IMR-90 (cell line): ENCODE measurements at regions not wholly inside any gene's neighbourhood (a gene's known extent, or its start where the extent isn't known, plus 50 kb on each side); places are given as distances from the start of the nearest gene placed in this dataset.

Experiments
- ATAC-seq: fragments of 200-7000 bp; cut with Tn5 transposase; 2 replicates; pipeline ENCODE4 v1.9.1; 2020; ENCODE audit warnings: low read depth, mild to moderate bottlenecking, moderate library complexity
- BruUV-seq: library from RNA; stranded (reverse); fragments of 400-500 nt; replicated peaks from 2 replicates; lab custom pipeline; 2021; lab: Mats Ljungman, UMichigan
- CTCF ChIA-PET: fragments of 300-600 bp; formaldehyde crosslinking; extraction: SDS; loops from one replicate; lab custom pipeline; 2021; ENCODE audit warnings: antibody characterized with exemption; lab: Yijun Ruan, JAX
- POLR2A ChIA-PET: fragments of 300-600 bp; sonication (Branson Sonifier 250); formaldehyde crosslinking; loops from one replicate; lab custom pipeline; 2022; ENCODE audit warnings: antibody characterized with exemption; ENCODE audit not compliant: unreplicated experiment; lab: Charles Lee
- DNase-seq: peaks from one replicate; pipeline ENCODE4 v3.0.0; 2013
- H2AFZ ChIP-seq: replicated peaks from 2 replicates; pipeline ENCODE3; 2013; ENCODE audit warnings: low read length, mild to moderate bottlenecking; ENCODE audit not compliant: poor library complexity
- H2AK5ac ChIP-seq: 2 replicates; pipeline ENCODE4 v1.6.1; 2013; ENCODE audit warnings: low read depth, low read length, inconsistent platforms
- H2AK9ac ChIP-seq: replicated peaks from 2 replicates; pipeline ENCODE3; 2013; ENCODE audit warnings: mild to moderate bottlenecking, low read depth, low read length, moderate library complexity; ENCODE audit not compliant: poor library complexity
- H2BK120ac ChIP-seq: 2 replicates; pipeline ENCODE4 v1.6.1; 2013; ENCODE audit warnings: low read depth, low read length, inconsistent platforms
- H2BK15ac ChIP-seq: 3 replicates; pipeline ENCODE4 v1.6.1; 2013; ENCODE audit warnings: low read depth, low read length, inconsistent platforms
- H2BK20ac ChIP-seq: 2 replicates; pipeline ENCODE4 v1.6.1; 2013; ENCODE audit warnings: low read depth, mild to moderate bottlenecking, inconsistent platforms, low read length, moderate library complexity
- H2BK5ac ChIP-seq: 2 replicates; pipeline ENCODE4 v1.6.1; 2013; ENCODE audit warnings: mild to moderate bottlenecking, low read depth, low read length, inconsistent platforms; ENCODE audit not compliant: poor library complexity, severe bottlenecking
- H3K14ac ChIP-seq: replicated peaks from 2 replicates; pipeline ENCODE4 v1.6.1; 2013; ENCODE audit warnings: low read depth, low read length, inconsistent platforms
- H3K18ac ChIP-seq: 2 replicates; pipeline ENCODE4 v1.6.1; 2013; ENCODE audit warnings: low read depth, low read length, control low read depth
- H3K23ac ChIP-seq: 2 replicates; pipeline ENCODE4 v1.6.1; 2013; ENCODE audit warnings: low read depth, low read length, inconsistent platforms
- H3K27ac ChIP-seq: 2 replicates; pipeline ENCODE4 v1.5.1; 2013; ENCODE audit warnings: mild to moderate bottlenecking, control low read depth, low read length; ENCODE audit not compliant: insufficient read depth
- H3K27me3 ChIP-seq: 2 replicates; pipeline ENCODE4 v1.6.1; 2013; ENCODE audit warnings: low read length; ENCODE audit not compliant: control insufficient read depth, insufficient read depth
- H3K36me3 ChIP-seq: 2 replicates; pipeline ENCODE4 v1.6.1; 2013; ENCODE audit warnings: low read length, mixed read lengths; ENCODE audit not compliant: control insufficient read depth, insufficient read depth
- H3K4ac ChIP-seq: 2 replicates; pipeline ENCODE4 v1.6.1; 2013; ENCODE audit warnings: low read depth, low read length, inconsistent platforms
- H3K4me1 ChIP-seq: 2 replicates; pipeline ENCODE4 v1.6.1; 2013; ENCODE audit warnings: low read length, mixed read lengths; ENCODE audit not compliant: control insufficient read depth, insufficient read depth
- H3K4me2 ChIP-seq: 2 replicates; pipeline ENCODE4 v1.6.1; 2013; ENCODE audit warnings: low read depth, mild to moderate bottlenecking, control low read depth, low read length, moderate library complexity
- H3K4me3 ChIP-seq: 2 replicates; pipeline ENCODE4 v1.5.1; 2013; ENCODE audit warnings: low read depth, mild to moderate bottlenecking, control low read depth, low read length, moderate library complexity; ENCODE audit not compliant: insufficient read depth
- H3K56ac ChIP-seq: 2 replicates; pipeline ENCODE4 v1.6.1; 2013; ENCODE audit warnings: low read length, inconsistent platforms; ENCODE audit not compliant: insufficient read depth; ENCODE audit errors: extremely low read depth
- H3K79me1 ChIP-seq, 2 experiments: 2 replicates each; pipeline ENCODE4 v1.6.1; 2013; ENCODE audit warnings: low read length in 2 of 2, inconsistent platforms in 1 of 2, low read depth in 1 of 2
- H3K9ac ChIP-seq: 2 replicates; pipeline ENCODE4 v1.6.1; 2013; ENCODE audit warnings: low read depth, low read length, control low read depth
- H3K9me1 ChIP-seq: 2 replicates; pipeline ENCODE4 v1.6.1; 2013; ENCODE audit warnings: low read length, inconsistent platforms; ENCODE audit not compliant: insufficient read depth
- H3K9me3 ChIP-seq: 2 replicates; pipeline ENCODE4 v1.6.1; 2013; ENCODE audit warnings: low read length; ENCODE audit not compliant: control insufficient read depth, insufficient read depth
- H4K20me1 ChIP-seq: 2 replicates; pipeline ENCODE4 v1.6.1; 2013; ENCODE audit warnings: low read length, inconsistent platforms; ENCODE audit not compliant: insufficient read depth
- H4K5ac ChIP-seq: 2 replicates; pipeline ENCODE4 v1.6.1; 2013; ENCODE audit warnings: mild to moderate bottlenecking, low read depth, low read length, control low read depth
- H4K8ac ChIP-seq, 2 experiments: 2 replicates each; pipeline ENCODE4 v1.6.1; 2013; ENCODE audit warnings: low read depth in 2 of 2, low read length in 2 of 2, control low read depth in 1 of 2, inconsistent platforms in 1 of 2
- H4K91ac ChIP-seq: 2 replicates; pipeline ENCODE4 v1.6.1; 2013; ENCODE audit warnings: low read depth, low read length, inconsistent platforms; ENCODE audit not compliant: insufficient read depth
- BHLHE40 ChIP-seq: fragments of 150-350 bp; IDR thresholded peaks from 2 replicates; pipeline ENCODE4 v1.6.1; 2016; ENCODE audit warnings: mild to moderate bottlenecking, low read depth, low read length
- CEBPB ChIP-seq: IDR thresholded peaks from 2 replicates; pipeline ENCODE4 v1.6.1; 2012; ENCODE audit warnings: low read depth, low read length, improper control_type of control experiment
- CHD1 ChIP-seq: IDR thresholded peaks from 2 replicates; pipeline ENCODE4 v1.6.1; 2012; ENCODE audit warnings: low read depth, low read length, improper control_type of control experiment
- FOS ChIP-seq: fragments of 150-350 bp; IDR thresholded peaks from 2 replicates; pipeline ENCODE4 v1.6.1; 2016; ENCODE audit warnings: low read depth, low read length
- MAFK ChIP-seq: IDR thresholded peaks from 2 replicates; pipeline ENCODE4 v1.6.1; 2012; ENCODE audit warnings: low read depth, low read length, improper control_type of control experiment
- MAZ ChIP-seq: IDR thresholded peaks from 2 replicates; pipeline ENCODE4 v1.6.1; 2012; ENCODE audit warnings: low read depth, mild to moderate bottlenecking, low read length, improper control_type of control experiment, moderate library complexity, borderline replicate concordance
- MXI1 ChIP-seq: IDR thresholded peaks from 2 replicates; pipeline ENCODE4 v1.6.1; 2012; ENCODE audit warnings: low read depth, mild to moderate bottlenecking, low read length, moderate library complexity, borderline replicate concordance
- NFE2L2 ChIP-seq: fragments of 150-350 bp; IDR thresholded peaks from 2 replicates; pipeline ENCODE4 v1.6.1; 2016; ENCODE audit warnings: low read depth, mild to moderate bottlenecking, low read length
- POLR2A ChIP-seq: IDR thresholded peaks from 2 replicates; pipeline ENCODE4 v1.6.1; 2012; ENCODE audit warnings: mild to moderate bottlenecking, low read depth, low read length
- RAD21 ChIP-seq: IDR thresholded peaks from 2 replicates; pipeline ENCODE4 v1.6.1; 2012; ENCODE audit warnings: low read length, improper control_type of control experiment
- RCOR1 ChIP-seq: IDR thresholded peaks from 2 replicates; pipeline ENCODE4 v1.6.1; 2012; ENCODE audit warnings: mild to moderate bottlenecking, low read length, improper control_type of control experiment; ENCODE audit not compliant: insufficient replicate concordance
- RFX5 ChIP-seq: IDR thresholded peaks from 2 replicates; pipeline ENCODE4 v1.8.0; 2012; ENCODE audit warnings: low read depth, mild to moderate bottlenecking, low read length, moderate library complexity
- SMC3 ChIP-seq: fragments of 150-350 bp; IDR thresholded peaks from 2 replicates; pipeline ENCODE4 v1.6.1; 2016; ENCODE audit warnings: low read depth, mild to moderate bottlenecking, antibody characterized with exemption, low read length, moderate library complexity
- WGBS, 2 experiments: methylation state at CpG; one replicate each; pipeline versions ENCODE4 v1.1.5 to v1.1.7; 2013; ENCODE audit warnings: missing lambda C conversion rate in 2 of 2; ENCODE audit not compliant: insufficient read length in 1 of 2; ENCODE audit errors: extremely low coverage in 2 of 2; 5-methylcytosine and 5-hydroxymethylcytosine counted together
- dilution Hi-C: fragments of 300-500 bp; cut with HindIII; formaldehyde crosslinking; loops from one replicate; pipeline ENCODE4 v1.14.3; 2018; ENCODE audit warnings: low sequenced_read_pairs; ENCODE audit not compliant: unreplicated experiment
- in situ Hi-C: fragments of 300-500 bp; cut with MboI; formaldehyde crosslinking; loops from 3 replicates; pipeline ENCODE4 v1.14.3; 2019; ENCODE audit warnings: low sequenced_read_pairs, inconsistent platforms, mixed read lengths
- intact Hi-C: fragments of 100-400 bp; cut with micrococcal nuclease; formaldehyde crosslinking; loops from 2 replicates; pipeline ENCODE4 v1.10.0; 2022
- TF ChIP-seq, protein P1 (sequence below): conservative IDR thresholded peaks from 2 replicates; pipeline ENCODE4 v1.5.1; 2012; ENCODE audit warnings: mild to moderate bottlenecking, low read depth, low read length, improper control_type of control experiment
- TF ChIP-seq, protein P2 (sequence below): fragments of 150-350 bp; IDR thresholded peaks from 2 replicates; pipeline ENCODE4 v1.6.1; 2016; ENCODE audit warnings: low read depth, mild to moderate bottlenecking, low read length, moderate library complexity, borderline replicate concordance
- TF ChIP-seq, protein P3 (sequence below): fragments of 150-350 bp; IDR thresholded peaks from 2 replicates; pipeline ENCODE4 v1.6.1; 2017; ENCODE audit warnings: mild to moderate bottlenecking, antibody characterized with exemption, low read length, low read depth

DNA sequence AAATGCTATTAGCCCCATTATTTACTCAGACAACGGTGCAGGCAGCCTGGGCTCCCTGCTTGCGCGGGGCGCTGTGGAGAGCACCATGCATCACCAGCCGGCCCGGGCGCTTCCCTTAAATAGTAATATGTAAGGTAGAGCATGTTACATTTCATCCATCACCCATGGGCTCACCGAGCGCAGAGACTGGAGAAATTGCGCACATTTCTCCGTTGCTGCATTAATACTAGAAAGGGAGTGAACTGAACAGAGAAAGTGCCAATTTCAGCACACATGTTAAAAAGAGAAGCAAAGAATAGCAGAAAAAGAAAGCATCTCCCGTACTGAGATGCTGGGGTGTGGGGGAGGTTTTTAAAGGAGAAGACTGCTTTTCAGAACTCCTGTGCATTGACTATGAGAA lies 400.3 kb downstream of the ZSWIM6 start:
- no CpG with 5 or more reads among the region's 12 CpGs for WGBS, 2 experiments
- no peak overlapping the region for H3K4me3 ChIP-seq
- in situ Hi-C loops (no loop called here), dilution Hi-C loops (no loop called here), intact Hi-C loops (no loop called here)
- ChIA-PET POLR2A (no interaction called here), CTCF (no interaction called here)
- BruUV-seq, result no TSS peak
- H2BK20ac ChIP-seq, result no peak overlapping the region
- no peak overlapping the region for H4K5ac ChIP-seq
- no peak overlapping the region for H2BK15ac ChIP-seq
- DNase-seq, result no peak
- H4K91ac ChIP-seq, result no peak overlapping the region
- no peaks in the 10 kb centered on the region for H4K20me1 ChIP-seq
- H2BK5ac ChIP-seq, result no peak overlapping the region
- ATAC-seq, result peak; percentile 70
- H3K9me1 ChIP-seq, result no peaks in the 10 kb centered on the region
- H3K4me2 ChIP-seq, result peak overlapping the region; percentile 56; the same call in 1 of the 2 replicates
- H2AK5ac ChIP-seq, result no peak overlapping the region
- no peak overlapping the region for H3K14ac ChIP-seq
- H3K18ac ChIP-seq, result no peak overlapping the region
- H3K9ac ChIP-seq, result no peak overlapping the region
- no peak overlapping the region for H3K27ac ChIP-seq
- no peak overlapping the region for H2AFZ ChIP-seq
- H3K56ac ChIP-seq, result no peak overlapping the region
- no peak overlapping the region for H2BK120ac ChIP-seq
- no peak overlapping the region for H4K8ac ChIP-seq
- no peak for TF ChIP-seq MXI1
- TF ChIP-seq, protein P1, sequence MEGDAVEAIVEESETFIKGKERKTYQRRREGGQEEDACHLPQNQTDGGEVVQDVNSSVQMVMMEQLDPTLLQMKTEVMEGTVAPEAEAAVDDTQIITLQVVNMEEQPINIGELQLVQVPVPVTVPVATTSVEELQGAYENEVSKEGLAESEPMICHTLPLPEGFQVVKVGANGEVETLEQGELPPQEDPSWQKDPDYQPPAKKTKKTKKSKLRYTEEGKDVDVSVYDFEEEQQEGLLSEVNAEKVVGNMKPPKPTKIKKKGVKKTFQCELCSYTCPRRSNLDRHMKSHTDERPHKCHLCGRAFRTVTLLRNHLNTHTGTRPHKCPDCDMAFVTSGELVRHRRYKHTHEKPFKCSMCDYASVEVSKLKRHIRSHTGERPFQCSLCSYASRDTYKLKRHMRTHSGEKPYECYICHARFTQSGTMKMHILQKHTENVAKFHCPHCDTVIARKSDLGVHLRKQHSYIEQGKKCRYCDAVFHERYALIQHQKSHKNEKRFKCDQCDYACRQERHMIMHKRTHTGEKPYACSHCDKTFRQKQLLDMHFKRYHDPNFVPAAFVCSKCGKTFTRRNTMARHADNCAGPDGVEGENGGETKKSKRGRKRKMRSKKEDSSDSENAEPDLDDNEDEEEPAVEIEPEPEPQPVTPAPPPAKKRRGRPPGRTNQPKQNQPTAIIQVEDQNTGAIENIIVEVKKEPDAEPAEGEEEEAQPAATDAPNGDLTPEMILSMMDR, result no peak
- no peak for TF ChIP-seq MAZ
- TF ChIP-seq, protein P2, sequence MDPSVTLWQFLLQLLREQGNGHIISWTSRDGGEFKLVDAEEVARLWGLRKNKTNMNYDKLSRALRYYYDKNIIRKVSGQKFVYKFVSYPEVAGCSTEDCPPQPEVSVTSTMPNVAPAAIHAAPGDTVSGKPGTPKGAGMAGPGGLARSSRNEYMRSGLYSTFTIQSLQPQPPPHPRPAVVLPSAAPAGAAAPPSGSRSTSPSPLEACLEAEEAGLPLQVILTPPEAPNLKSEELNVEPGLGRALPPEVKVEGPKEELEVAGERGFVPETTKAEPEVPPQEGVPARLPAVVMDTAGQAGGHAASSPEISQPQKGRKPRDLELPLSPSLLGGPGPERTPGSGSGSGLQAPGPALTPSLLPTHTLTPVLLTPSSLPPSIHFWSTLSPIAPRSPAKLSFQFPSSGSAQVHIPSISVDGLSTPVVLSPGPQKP, result no peak
- TF ChIP-seq RCOR1, result no peak
- TF ChIP-seq CEBPB, result no peak
- no peak for TF ChIP-seq RFX5
- no peak for TF ChIP-seq POLR2A
- no peak for TF ChIP-seq RAD21
- TF ChIP-seq MAFK, result no peak
- TF ChIP-seq SMC3, result no peak
- no peak for TF ChIP-seq NFE2L2
- no peak for TF ChIP-seq BHLHE40
- TF ChIP-seq FOS, result no peak
- no peak for TF ChIP-seq CHD1
- TF ChIP-seq, protein P3, sequence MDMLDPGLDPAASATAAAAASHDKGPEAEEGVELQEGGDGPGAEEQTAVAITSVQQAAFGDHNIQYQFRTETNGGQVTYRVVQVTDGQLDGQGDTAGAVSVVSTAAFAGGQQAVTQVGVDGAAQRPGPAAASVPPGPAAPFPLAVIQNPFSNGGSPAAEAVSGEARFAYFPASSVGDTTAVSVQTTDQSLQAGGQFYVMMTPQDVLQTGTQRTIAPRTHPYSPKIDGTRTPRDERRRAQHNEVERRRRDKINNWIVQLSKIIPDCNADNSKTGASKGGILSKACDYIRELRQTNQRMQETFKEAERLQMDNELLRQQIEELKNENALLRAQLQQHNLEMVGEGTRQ, result no peak
- H3K79me1 ChIP-seq, result no peaks in the 10 kb centered on the region
- H3K9me3 ChIP-seq, result no peaks in the 10 kb centered on the region
- H3K27me3 ChIP-seq, result peaks cover 15% of the 10 kb centered on the region
- no peak overlapping the region for H3K4ac ChIP-seq
- no peak overlapping the region for H3K23ac ChIP-seq
- no peak overlapping the region for H2AK9ac ChIP-seq
- no peaks in the 10 kb centered on the region for H3K4me1 ChIP-seq
- no peaks in the 10 kb centered on the region for H3K36me3 ChIP-seq
